HEK293T (cell line): ENCODE measurements at regions not wholly inside any gene's neighbourhood (a gene's known extent, or its start where the extent isn't known, plus 50 kb on each side); places are given as distances from the start of the nearest gene placed in this dataset.

Experiments used
- CTCF ChIA-PET: fragments of 350-600 bp; formaldehyde crosslinking; extraction: SDS; loops from one replicate; lab custom pipeline; 2021; ENCODE audit warnings: antibody characterized with exemption, inconsistent platforms; lab: Yijun Ruan, JAX
- POLR2A ChIA-PET: fragments of 350-600 bp; formaldehyde crosslinking; extraction: SDS; loops from one replicate; lab custom pipeline; 2020; ENCODE audit warnings: antibody characterized with exemption, inconsistent platforms; lab: Yijun Ruan, JAX
- DNase-seq: peaks from one replicate; pipeline ENCODE4 v3.0.0; 2012; ENCODE audit warnings: mixed read lengths; ENCODE audit errors: extremely low spot score
- ARNT ChIP-seq: fragments of 450-650 bp; IDR thresholded peaks from 2 replicates; pipeline ENCODE4 v1.6.1; 2017; ENCODE audit warnings: mild to moderate bottlenecking
- BHLHE40 ChIP-seq: fragments of 450-650 bp; IDR thresholded peaks from 2 replicates; pipeline ENCODE4 v1.6.1; 2016; ENCODE audit warnings: mild to moderate bottlenecking, moderate library complexity, borderline replicate concordance
- CTBP1 ChIP-seq: fragments of 450-650 bp; IDR thresholded peaks from 2 replicates; pipeline ENCODE4 v1.6.1; 2016; ENCODE audit warnings: borderline replicate concordance
- ELF4 ChIP-seq: fragments of 450-650 bp; IDR thresholded peaks from 2 replicates; pipeline ENCODE4 v1.6.1; 2017; ENCODE audit warnings: antibody characterized with exemption
- FOXA1 ChIP-seq: fragments of 450-650 bp; IDR thresholded peaks from 2 replicates; pipeline ENCODE4 v1.6.1; 2016; ENCODE audit warnings: mild to moderate bottlenecking
- FOXK2 ChIP-seq: fragments of 450-650 bp; IDR thresholded peaks from 2 replicates; pipeline ENCODE4 v1.6.1; 2016; ENCODE audit warnings: mild to moderate bottlenecking
- FOXM1 ChIP-seq: fragments of 450-650 bp; IDR thresholded peaks from 2 replicates; pipeline ENCODE4 v1.6.1; 2017; ENCODE audit warnings: mild to moderate bottlenecking, borderline replicate concordance
- HDGF ChIP-seq: fragments of 450-650 bp; IDR thresholded peaks from 2 replicates; pipeline ENCODE4 v1.6.1; 2017; ENCODE audit warnings: antibody characterized with exemption, borderline replicate concordance
- L3MBTL2 ChIP-seq: fragments of 450-650 bp; conservative IDR thresholded peaks from 2 replicates; pipeline ENCODE4 v1.6.1; 2016; ENCODE audit warnings: mild to moderate bottlenecking
- LEF1 ChIP-seq: fragments of 450-650 bp; IDR thresholded peaks from 2 replicates; pipeline ENCODE4 v1.6.1; 2017; ENCODE audit warnings: mild to moderate bottlenecking, borderline replicate concordance
- NFRKB ChIP-seq: fragments of 450-650 bp; IDR thresholded peaks from 2 replicates; pipeline ENCODE4 v1.6.1; 2016; ENCODE audit warnings: mild to moderate bottlenecking, moderate library complexity
- PKNOX1 ChIP-seq: fragments of 450-650 bp; IDR thresholded peaks from 2 replicates; pipeline ENCODE4 v1.6.1; 2016
- SP1 ChIP-seq: fragments of 450-650 bp; IDR thresholded peaks from 2 replicates; pipeline ENCODE4 v1.6.1; 2017
- SUZ12 ChIP-seq: fragments of 450-650 bp; IDR thresholded peaks from 2 replicates; pipeline ENCODE4 v1.6.1; 2016; ENCODE audit warnings: mild to moderate bottlenecking
- TARDBP ChIP-seq: fragments of 450-650 bp; IDR thresholded peaks from 2 replicates; pipeline ENCODE4 v1.6.1; 2016
- ZNF384 ChIP-seq: fragments of 450-650 bp; IDR thresholded peaks from 2 replicates; pipeline ENCODE4 v1.6.1; 2016

GRCh38 chr9:79912318-79913070, 340.7 kb downstream of the TLE4 start:
- CTCF ChIA-PET: interaction anchor here (0.6 kb wide), 2 partner anchors 138 to 147 kb away, joined by 3 read pairs; no protein-coding TSS in a partner anchor
- POLR2A ChIA-PET: interaction anchor here (3.1 kb wide), 1 partner anchor 341 kb away, joined by 11 read pairs; the partner anchor contains the start of gene TLE4
- no peak for TF ChIP-seq LEF1
- peak; percentile 41; the same call in 1 of the 2 replicates for TF ChIP-seq PKNOX1
- no peak for DNase-seq

GRCh38 chr9:79911724-79912123, 340.0 kb downstream of the TLE4 start:
- DNase-seq: no peak
- TF ChIP-seq ZNF384 (no peak), CTBP1 (no peak), ELF4 (no peak), SP1 (no peak), FOXK2 (no peak), ARNT (no peak), FOXA1 (no peak), LEF1 (no peak), NFRKB (no peak), L3MBTL2 (no peak), TARDBP (no peak), HDGF (no peak), FOXM1 (no peak), SUZ12 (no peak), BHLHE40 (no peak), PKNOX1 (no peak)
- CTCF ChIA-PET: no interaction called here
- POLR2A ChIA-PET: interaction anchor here (3.1 kb wide), 1 partner anchor 340 kb away, joined by 11 read pairs; the partner anchor contains the start of gene TLE4

- ChIA-PET POLR2A (interaction anchor here (1.0 kb wide), 1 partner anchor 11 kb away, joined by 3 read pairs; no protein-coding TSS in a partner anchor), CTCF (interaction anchor here (0.8 to 1.0 kb wide), 2 partner anchors 11 to 15 kb away, joined by 3 to 4 read pairs; no protein-coding TSS in a partner anchor)
- TF ChIP-seq SP1: no peak
- no peak for TF ChIP-seq SUZ12
- no peak for TF ChIP-seq FOXM1
- no peak for DNase-seq
These were observed 331.2 kb downstream of the TLE4 start for GRCh38 chr9:79902825-79903600.

- POLR2A ChIA-PET: no interaction called here
These were observed 329.0 kb downstream of the TLE4 start for GRCh38 chr9:79900754-79901153.

GRCh38 chr9:79896390-79896980, 324.7 kb downstream of the TLE4 start:
- ChIA-PET CTCF (interaction anchor here (0.6 to 1.1 kb wide), 3 partner anchors 8 to 641 kb away, joined by 3 to 4 read pairs (median 3); no protein-coding TSS in a partner anchor), POLR2A (interaction anchor here (2.1 kb wide), 1 partner anchor 325 kb away, joined by 8 read pairs; the partner anchor contains the start of gene TLE4)
- TF ChIP-seq ELF4 (no peak), SP1 (no peak), NFRKB (no peak), TARDBP (no peak), PKNOX1 (no peak), CTBP1 (no peak)
- DNase-seq: peak; percentile 72

More at GRCh38 chr9:79900754-79901153, 329.0 kb downstream of the TLE4 start:
- TF ChIP-seq ZNF384 (no peak), SP1 (no peak), L3MBTL2 (no peak), FOXM1 (no peak), CTBP1 (no peak), PKNOX1 (no peak), NFRKB (no peak), FOXK2 (no peak), TARDBP (no peak), ARNT (no peak), SUZ12 (no peak), FOXA1 (no peak), HDGF (no peak), BHLHE40 (no peak), ELF4 (no peak)
- no peak for DNase-seq
- CTCF ChIA-PET: no interaction called here
